GM21360 (cell line): ENCODE measurements at regions not wholly inside any gene's neighbourhood (a gene's known extent, or its start where the extent isn't known, plus 50 kb on each side); places are given as distances from the start of the nearest gene placed in this dataset.
"Not testable (repeated sequence)": the region's sequence is repeated elsewhere in the genome, so short reads cannot be mapped to it uniquely, and the experiment has no call there.

Source experiments
- ATAC-seq: cut with Tn5 transposase; IDR thresholded peaks from one replicate; pipeline ENCODE4 v1.9.1; 2021; ENCODE audit warnings: mild to moderate bottlenecking, moderate library complexity; ENCODE audit not compliant: unreplicated experiment

GRCh38 chr6:4274382-4275082, 139.2 kb upstream of the ECI2 start:
- no peak for ATAC-seq

- no peak for ATAC-seq
These were observed 137.6 kb upstream of the ECI2 start for GRCh38 chr6:4272996-4273395.

GRCh38 chr6:4271761-4272470, 136.5 kb upstream of the ECI2 start:
- ATAC-seq, result no peak

GRCh38 chr6:4270776-4271175, 135.4 kb upstream of the ECI2 start:
- no peak for ATAC-seq

GRCh38 chr6:4270001-4270400, 134.6 kb upstream of the ECI2 start:
- ATAC-seq, result no peak

- ATAC-seq, result no peak
These were observed 132.8 kb upstream of the ECI2 start for GRCh38 chr6:4268171-4268570.

- no peak for ATAC-seq
These were observed 130.4 kb upstream of the ECI2 start for GRCh38 chr6:4265740-4266139.

GRCh38 chr6:4264601-4265000, 129.2 kb upstream of the ECI2 start:
- no peak for ATAC-seq

- ATAC-seq, result no peak
These were observed 128.7 kb upstream of the ECI2 start for GRCh38 chr6:4264081-4264480.

- ATAC-seq, result no peak
These were observed 127.2 kb upstream of the ECI2 start for GRCh38 chr6:4262526-4262925.

- no peak for ATAC-seq
These were observed 124.0 kb upstream of the ECI2 start for GRCh38 chr6:4259391-4259790.

GRCh38 chr6:4258733-4259132, 123.4 kb upstream of the ECI2 start:
- ATAC-seq, result no peak

- no peak for ATAC-seq
These were observed 121.6 kb upstream of the ECI2 start for GRCh38 chr6:4256969-4257368.

- ATAC-seq, result no peak
These were observed 118.3 kb upstream of the ECI2 start for GRCh38 chr6:4253604-4254231.

- not testable (repeated sequence) for ATAC-seq
These were observed 117.1 kb upstream of the ECI2 start for GRCh38 chr6:4252445-4252844.

GRCh38 chr6:4250645-4251044, 115.3 kb upstream of the ECI2 start:
- ATAC-seq, result no peak

- not testable (repeated sequence) for ATAC-seq
These were observed 108.5 kb upstream of the ECI2 start for GRCh38 chr6:4243832-4244231.

- ATAC-seq, result no peak
These were observed 107.9 kb upstream of the ECI2 start for GRCh38 chr6:4243237-4243636.

GRCh38 chr6:4242601-4243000, 107.2 kb upstream of the ECI2 start:
- ATAC-seq, result no peak

- no peak for ATAC-seq
These were observed 104.8 kb upstream of the ECI2 start for GRCh38 chr6:4240148-4240547.

GRCh38 chr6:4225161-4225872, 89.9 kb upstream of the ECI2 start:
- no peak for ATAC-seq
